Epithelial cell of esophagus (primary cell): ENCODE measurements at regions not wholly inside any gene's neighbourhood (a gene's known extent, or its start where the extent isn't known, plus 50 kb on each side); places are given as distances from the start of the nearest gene placed in this dataset.

ENCODE experiments used
- DNase-seq: peaks from one replicate; pipeline ENCODE4 v3.0.0; 2010; ENCODE audit warnings: low read depth
- H3K4me3 ChIP-seq: 2 replicates; pipeline ENCODE4 v1.5.1; 2011; ENCODE audit warnings: mild to moderate bottlenecking, low read length, control low read depth
- CTCF ChIP-seq: IDR thresholded peaks from 2 replicates; pipeline ENCODE4 v1.5.1; 2011; ENCODE audit warnings: low read depth, mild to moderate bottlenecking, low read length, control low read depth, inconsistent platforms; ENCODE audit not compliant: insufficient read depth; ENCODE audit errors: missing control alignments

DNA sequence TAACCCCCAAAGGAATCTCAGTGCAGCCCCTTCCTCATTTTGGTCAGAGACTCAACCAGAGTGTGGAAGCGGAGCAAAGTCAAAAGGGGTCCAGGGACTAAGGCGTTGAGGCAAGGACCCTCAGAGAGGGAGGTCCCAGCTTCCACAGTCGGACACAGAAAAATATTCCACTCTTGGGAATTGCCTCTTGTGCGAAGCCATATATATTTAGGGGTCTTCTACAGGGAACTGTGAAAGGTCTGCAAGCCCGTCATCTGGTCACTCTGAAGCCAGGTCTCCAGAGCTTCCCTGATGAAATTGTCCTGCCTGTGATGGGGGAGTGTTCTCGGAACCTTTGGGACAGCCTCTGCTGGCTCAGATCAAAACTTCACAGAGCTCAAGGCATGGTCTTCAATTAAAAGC lies 160.8 kb downstream of the TBXT start:
- TF ChIP-seq CTCF: no peak
- H3K4me3 ChIP-seq: no peak overlapping the region
- DNase-seq: no peak

DNA sequence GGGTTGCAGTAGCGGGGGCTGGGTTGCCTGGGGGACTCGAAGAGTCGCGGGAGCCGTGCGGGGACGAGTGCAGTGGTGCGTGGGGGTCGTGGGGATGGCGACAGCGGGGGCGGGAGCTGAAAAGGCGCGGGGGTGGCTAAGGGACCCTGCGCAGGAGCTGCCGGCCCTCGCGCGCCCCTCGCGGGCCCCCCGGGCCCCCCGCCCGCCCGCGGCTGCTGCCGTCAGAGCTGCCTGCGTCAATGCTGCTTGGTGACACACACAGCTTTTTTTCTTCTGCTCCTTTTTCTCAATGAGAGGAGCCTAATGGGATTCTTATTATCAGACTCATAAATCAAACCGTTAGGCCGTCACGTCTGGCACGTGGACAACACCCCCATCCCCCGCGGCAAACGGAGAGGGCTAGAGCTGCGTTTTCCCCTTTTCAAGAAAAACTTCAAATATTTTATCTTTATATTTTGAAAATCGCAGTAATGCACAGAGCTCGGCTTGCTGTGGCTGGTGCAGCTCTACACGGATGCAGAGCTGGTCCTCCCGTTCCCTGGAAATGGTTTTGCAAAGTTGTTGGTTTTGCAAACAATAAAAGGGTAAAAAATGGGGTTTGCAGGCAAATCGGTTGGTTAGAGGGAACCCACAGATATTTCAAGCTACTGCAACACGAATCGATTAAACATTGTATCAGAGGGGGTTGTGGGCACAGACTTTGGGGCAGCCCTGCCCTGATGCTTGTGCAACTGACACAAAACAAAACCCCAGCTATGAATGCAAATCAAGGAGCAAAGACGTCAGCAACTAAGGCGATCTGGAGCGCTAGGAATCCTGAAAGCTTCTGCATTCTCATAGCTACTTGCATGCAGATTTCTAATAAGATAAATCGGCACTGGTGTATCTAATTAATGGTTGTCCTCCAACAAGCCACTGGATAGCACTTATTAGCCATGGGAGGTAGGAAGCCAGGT lies 161.4 kb downstream of the TBXT start:
- no peak for DNase-seq
- H3K4me3 ChIP-seq: no peak overlapping the region
- no peak for TF ChIP-seq CTCF

DNA sequence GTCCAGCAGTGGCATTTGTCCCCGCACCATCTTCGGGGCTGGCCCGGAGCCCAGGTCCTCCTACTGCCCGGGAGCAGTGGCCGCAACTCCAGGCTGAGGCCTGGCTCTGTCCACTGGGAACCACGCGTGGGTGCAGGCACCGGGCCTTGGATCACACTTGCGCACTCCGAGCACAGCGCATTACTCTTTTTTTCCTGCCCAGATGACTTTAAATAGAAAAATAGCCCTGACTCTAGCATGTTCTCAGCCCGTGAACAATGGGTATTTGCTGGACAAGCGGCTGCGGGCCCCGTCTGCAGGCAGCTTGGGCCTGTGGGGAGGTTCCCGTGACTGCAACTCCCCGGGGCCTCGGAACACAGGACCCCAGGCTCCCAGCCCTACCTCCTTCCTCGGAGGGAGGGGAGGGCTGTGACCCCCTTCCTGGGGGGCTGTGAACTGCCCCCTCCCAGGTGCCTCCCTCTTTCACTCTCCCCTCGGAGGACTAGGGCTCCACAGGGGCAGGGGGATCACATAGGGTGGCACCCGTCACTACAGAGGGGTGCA lies 162.2 kb downstream of the TBXT start:
- TF ChIP-seq CTCF: no peak
- no peak for DNase-seq
- no peak overlapping the region for H3K4me3 ChIP-seq

GRCh38 chr6:166004876-166005275 lies 162.8 kb downstream of the TBXT start:
- no peak for TF ChIP-seq CTCF
- no peak for DNase-seq
- H3K4me3 ChIP-seq: no peak overlapping the region

DNA sequence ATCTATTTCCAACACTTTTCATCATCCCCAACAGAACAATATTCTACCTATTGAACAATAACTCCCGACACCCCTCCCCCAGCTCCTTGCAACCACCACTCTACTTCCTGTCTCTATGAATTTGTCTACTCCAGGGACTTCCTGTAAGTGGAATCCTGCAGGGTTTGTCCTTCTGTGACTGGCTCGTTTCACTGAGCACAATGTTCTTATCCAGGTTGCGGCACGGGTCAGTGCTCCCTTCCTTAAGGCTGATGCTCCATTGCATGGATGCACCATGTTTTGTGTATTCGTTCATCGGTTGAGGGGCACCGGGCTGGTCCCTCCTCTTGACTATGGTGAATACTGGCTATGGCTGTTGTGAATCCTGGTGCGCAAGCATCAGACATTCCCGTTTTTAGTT lies 163.2 kb downstream of the TBXT start:
- TF ChIP-seq CTCF: no peak
- no peak for DNase-seq
- no peak overlapping the region for H3K4me3 ChIP-seq

DNA sequence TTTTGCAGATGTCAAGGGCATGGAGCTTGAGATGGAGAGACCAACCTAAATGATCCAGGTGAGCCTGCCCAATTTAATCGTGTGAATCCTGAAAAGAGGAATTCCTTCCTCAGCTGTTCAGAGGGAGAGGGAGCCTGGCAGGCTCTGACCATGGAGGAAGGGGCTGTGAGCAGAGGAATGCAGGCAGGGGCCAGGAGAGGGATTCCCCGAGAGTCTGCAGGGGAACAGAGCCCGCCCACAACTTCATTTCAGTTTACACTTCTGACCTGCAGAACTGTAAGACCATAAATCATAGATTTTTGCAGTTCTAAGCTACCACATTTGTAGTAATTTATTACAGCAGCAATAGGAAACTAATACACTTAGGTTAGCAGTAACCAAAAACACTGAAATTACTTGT lies 164.1 kb downstream of the TBXT start:
- no peak for TF ChIP-seq CTCF
- H3K4me3 ChIP-seq: no peak overlapping the region
- DNase-seq: no peak
